ENCODE measurements at regions not wholly inside any gene's neighbourhood (a gene's known extent, or its start where the extent isn't known, plus 50 kb on each side); places are given as distances from the start of the nearest gene placed in this dataset.

DNA sequence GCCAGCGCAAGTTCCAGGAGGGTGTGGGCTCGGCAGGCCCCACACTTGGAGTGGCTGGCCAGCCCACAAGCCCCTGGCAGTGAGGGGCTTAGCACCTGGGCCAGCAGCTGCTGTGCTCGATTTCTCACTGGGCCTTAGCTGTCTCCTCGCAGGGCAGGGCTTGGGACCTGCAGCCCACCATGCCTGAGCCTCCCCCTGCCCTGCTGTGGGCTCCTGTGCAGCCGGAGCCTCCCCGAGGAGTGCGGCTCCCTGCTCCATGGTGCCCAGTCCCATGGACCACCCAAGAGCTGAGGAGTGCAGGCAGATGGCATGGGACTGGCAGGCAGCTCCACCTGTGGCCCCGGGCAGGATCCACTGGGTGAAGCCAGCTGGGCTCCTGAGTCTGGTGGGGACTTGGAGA, 139.2 kb upstream of the CXCL13 start:
- H3K36me3 ChIP-seq (ENCODE audit: control insufficient read depth in 4 of 4, insufficient read depth in 3 of 4, low read depth in 1 of 4, low read length in 3 of 4), result no peaks in the 10 kb centered on the region
- no peak for DNase-seq (ENCODE audit: low spot score)
- no peak overlapping the region for H3K27ac ChIP-seq (ENCODE audit: low read depth in 1 of 2, low read length in 2 of 2)
- no peaks in the 10 kb centered on the region for H3K4me1 ChIP-seq (ENCODE audit: control insufficient read depth in 4 of 4, insufficient read depth in 4 of 4, low read length in 3 of 4)
- WGBS, result 95% methylated on average over 8 of the region's 8 CpGs
- H3K9ac ChIP-seq (ENCODE audit: low read depth in 1 of 2, low read length in 2 of 2), result no peak overlapping the region
- TF ChIP-seq, protein P1, sequence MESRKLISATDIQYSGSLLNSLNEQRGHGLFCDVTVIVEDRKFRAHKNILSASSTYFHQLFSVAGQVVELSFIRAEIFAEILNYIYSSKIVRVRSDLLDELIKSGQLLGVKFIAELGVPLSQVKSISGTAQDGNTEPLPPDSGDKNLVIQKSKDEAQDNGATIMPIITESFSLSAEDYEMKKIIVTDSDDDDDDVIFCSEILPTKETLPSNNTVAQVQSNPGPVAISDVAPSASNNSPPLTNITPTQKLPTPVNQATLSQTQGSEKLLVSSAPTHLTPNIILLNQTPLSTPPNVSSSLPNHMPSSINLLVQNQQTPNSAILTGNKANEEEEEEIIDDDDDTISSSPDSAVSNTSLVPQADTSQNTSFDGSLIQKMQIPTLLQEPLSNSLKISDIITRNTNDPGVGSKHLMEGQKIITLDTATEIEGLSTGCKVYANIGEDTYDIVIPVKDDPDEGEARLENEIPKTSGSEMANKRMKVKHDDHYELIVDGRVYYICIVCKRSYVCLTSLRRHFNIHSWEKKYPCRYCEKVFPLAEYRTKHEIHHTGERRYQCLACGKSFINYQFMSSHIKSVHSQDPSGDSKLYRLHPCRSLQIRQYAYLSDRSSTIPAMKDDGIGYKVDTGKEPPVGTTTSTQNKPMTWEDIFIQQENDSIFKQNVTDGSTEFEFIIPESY (IDR thresholded peaks at IDR 0.05), result no peak
- TF ChIP-seq, protein P2, sequence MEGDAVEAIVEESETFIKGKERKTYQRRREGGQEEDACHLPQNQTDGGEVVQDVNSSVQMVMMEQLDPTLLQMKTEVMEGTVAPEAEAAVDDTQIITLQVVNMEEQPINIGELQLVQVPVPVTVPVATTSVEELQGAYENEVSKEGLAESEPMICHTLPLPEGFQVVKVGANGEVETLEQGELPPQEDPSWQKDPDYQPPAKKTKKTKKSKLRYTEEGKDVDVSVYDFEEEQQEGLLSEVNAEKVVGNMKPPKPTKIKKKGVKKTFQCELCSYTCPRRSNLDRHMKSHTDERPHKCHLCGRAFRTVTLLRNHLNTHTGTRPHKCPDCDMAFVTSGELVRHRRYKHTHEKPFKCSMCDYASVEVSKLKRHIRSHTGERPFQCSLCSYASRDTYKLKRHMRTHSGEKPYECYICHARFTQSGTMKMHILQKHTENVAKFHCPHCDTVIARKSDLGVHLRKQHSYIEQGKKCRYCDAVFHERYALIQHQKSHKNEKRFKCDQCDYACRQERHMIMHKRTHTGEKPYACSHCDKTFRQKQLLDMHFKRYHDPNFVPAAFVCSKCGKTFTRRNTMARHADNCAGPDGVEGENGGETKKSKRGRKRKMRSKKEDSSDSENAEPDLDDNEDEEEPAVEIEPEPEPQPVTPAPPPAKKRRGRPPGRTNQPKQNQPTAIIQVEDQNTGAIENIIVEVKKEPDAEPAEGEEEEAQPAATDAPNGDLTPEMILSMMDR (IDR thresholded peaks at IDR 0.05; ENCODE audit: low read depth, low read length, missing input control), result no peak
- TF ChIP-seq GABPA (IDR thresholded peaks at IDR 0.05 in 1 of 2, conservative IDR thresholded peaks at IDR 0.05 in 1 of 2) (no peak), YY1 (IDR thresholded peaks at IDR 0.05) (no peak), HNF4A (conservative IDR thresholded peaks at IDR 0.05) (no peak), HNF4G (IDR thresholded peaks at IDR 0.05) (no peak), TAF1 (conservative IDR thresholded peaks at IDR 0.05) (no peak), RXRA (IDR thresholded peaks at IDR 0.05) (no peak), FOXA2 (IDR thresholded peaks at IDR 0.05) (no peak)
- TF ChIP-seq, protein P3, sequence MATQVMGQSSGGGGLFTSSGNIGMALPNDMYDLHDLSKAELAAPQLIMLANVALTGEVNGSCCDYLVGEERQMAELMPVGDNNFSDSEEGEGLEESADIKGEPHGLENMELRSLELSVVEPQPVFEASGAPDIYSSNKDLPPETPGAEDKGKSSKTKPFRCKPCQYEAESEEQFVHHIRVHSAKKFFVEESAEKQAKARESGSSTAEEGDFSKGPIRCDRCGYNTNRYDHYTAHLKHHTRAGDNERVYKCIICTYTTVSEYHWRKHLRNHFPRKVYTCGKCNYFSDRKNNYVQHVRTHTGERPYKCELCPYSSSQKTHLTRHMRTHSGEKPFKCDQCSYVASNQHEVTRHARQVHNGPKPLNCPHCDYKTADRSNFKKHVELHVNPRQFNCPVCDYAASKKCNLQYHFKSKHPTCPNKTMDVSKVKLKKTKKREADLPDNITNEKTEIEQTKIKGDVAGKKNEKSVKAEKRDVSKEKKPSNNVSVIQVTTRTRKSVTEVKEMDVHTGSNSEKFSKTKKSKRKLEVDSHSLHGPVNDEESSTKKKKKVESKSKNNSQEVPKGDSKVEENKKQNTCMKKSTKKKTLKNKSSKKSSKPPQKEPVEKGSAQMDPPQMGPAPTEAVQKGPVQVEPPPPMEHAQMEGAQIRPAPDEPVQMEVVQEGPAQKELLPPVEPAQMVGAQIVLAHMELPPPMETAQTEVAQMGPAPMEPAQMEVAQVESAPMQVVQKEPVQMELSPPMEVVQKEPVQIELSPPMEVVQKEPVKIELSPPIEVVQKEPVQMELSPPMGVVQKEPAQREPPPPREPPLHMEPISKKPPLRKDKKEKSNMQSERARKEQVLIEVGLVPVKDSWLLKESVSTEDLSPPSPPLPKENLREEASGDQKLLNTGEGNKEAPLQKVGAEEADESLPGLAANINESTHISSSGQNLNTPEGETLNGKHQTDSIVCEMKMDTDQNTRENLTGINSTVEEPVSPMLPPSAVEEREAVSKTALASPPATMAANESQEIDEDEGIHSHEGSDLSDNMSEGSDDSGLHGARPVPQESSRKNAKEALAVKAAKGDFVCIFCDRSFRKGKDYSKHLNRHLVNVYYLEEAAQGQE (IDR thresholded peaks at IDR 0.05), result no peak
- H3K9me3 ChIP-seq (ENCODE audit: control insufficient read depth in 4 of 4, low read length in 3 of 4), result no peaks in the 10 kb centered on the region
- H3K27me3 ChIP-seq (ENCODE audit: control insufficient read depth in 4 of 4, insufficient read depth in 4 of 4, low read length in 3 of 4), result no peaks in the 10 kb centered on the region
- H3K4me3 ChIP-seq (ENCODE audit: low read depth in 1 of 3, low read length in 3 of 3), result no peak overlapping the region

DNA sequence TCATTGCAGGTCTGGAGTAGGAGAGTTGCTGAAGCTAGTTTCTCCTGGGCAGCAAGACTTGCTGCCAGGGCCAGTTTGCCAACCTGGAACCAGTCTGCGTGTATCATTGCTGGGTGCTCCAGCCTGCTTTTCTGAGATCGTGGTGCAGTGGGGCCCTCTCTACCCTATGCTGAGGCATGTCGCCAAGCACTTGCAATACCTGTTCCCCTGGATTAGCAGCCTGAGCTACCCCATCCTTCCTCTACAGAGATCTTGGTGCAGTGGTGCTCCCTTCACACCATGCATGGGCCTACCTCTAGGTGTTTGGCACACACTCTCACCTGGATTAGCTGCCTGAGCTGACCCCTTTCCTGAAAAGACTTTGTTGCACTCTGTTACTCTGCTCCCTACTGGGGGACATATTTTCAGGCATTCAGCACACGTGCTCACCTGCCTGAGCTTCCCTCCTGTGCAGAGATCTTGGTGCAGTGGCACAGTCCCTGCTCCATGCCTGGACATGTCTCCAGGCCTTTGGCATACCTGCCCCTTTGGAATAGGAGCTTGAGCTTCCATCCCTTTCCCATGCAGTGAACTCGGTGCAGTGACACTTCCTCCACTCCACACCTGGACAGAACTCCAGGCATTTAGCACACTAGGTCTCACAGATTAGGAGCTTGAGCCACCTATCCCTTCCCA, 133.7 kb upstream of the CXCL13 start:
- Histone ChIP-seq H3K9me3 (ENCODE audit: control insufficient read depth in 4 of 4, low read length in 3 of 4) (no peaks in the 10 kb centered on the region), H3K4me3 (ENCODE audit: low read depth in 1 of 3, low read length in 3 of 3) (no peak overlapping the region), H3K4me1 (ENCODE audit: control insufficient read depth in 4 of 4, insufficient read depth in 4 of 4, low read length in 3 of 4) (no peaks in the 10 kb centered on the region), H3K9ac (ENCODE audit: low read depth in 1 of 2, low read length in 2 of 2) (no peak overlapping the region), H3K36me3 (ENCODE audit: control insufficient read depth in 4 of 4, insufficient read depth in 3 of 4, low read depth in 1 of 4, low read length in 3 of 4) (no peaks in the 10 kb centered on the region), H3K27ac (ENCODE audit: low read depth in 1 of 2, low read length in 2 of 2) (no peak overlapping the region), H3K27me3 (ENCODE audit: control insufficient read depth in 4 of 4, insufficient read depth in 4 of 4, low read length in 3 of 4) (no peaks in the 10 kb centered on the region)
- TF ChIP-seq JUND (IDR thresholded peaks at IDR 0.05) (no peak), SP1 (IDR thresholded peaks at IDR 0.05) (no peak), HNF4G (IDR thresholded peaks at IDR 0.05) (no peak), TAF1 (conservative IDR thresholded peaks at IDR 0.05) (no peak), GABPA (IDR thresholded peaks at IDR 0.05 in 1 of 2, conservative IDR thresholded peaks at IDR 0.05 in 1 of 2) (no peak), HNF4A (conservative IDR thresholded peaks at IDR 0.05) (no peak), NR2F2 (IDR thresholded peaks at IDR 0.05) (no peak), FOXA2 (IDR thresholded peaks at IDR 0.05) (no peak), FOXA1 (IDR thresholded peaks at IDR 0.05) (no peak), RAD21 (IDR thresholded peaks at IDR 0.05) (no peak), YY1 (IDR thresholded peaks at IDR 0.05) (no peak)
- TF ChIP-seq, protein P4, sequence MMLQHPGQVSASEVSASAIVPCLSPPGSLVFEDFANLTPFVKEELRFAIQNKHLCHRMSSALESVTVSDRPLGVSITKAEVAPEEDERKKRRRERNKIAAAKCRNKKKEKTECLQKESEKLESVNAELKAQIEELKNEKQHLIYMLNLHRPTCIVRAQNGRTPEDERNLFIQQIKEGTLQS (IDR thresholded peaks at IDR 0.05), result no peak
- TF ChIP-seq, protein P1 (IDR thresholded peaks at IDR 0.05), result no peak
- TF ChIP-seq, protein P5, sequence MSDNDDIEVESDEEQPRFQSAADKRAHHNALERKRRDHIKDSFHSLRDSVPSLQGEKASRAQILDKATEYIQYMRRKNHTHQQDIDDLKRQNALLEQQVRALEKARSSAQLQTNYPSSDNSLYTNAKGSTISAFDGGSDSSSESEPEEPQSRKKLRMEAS (IDR thresholded peaks at IDR 0.05), result no peak
- WGBS, result 91% methylated on average over 5 of the region's 5 CpGs
- no peak for DNase-seq (ENCODE audit: low spot score)
